Adrenal gland (tissue), 9 donors: ENCODE measurements at regions not wholly inside any gene's neighbourhood (a gene's known extent, or its start where the extent isn't known, plus 50 kb on each side); places are given as distances from the start of the nearest gene placed in this dataset.
"Not testable (repeated sequence)": the region's sequence is repeated elsewhere in the genome, so short reads cannot be mapped to it uniquely, and the experiment has no call there.

Source experiments
- DNase-seq, 7 donors: peaks; one replicate each; pipeline ENCODE4 v3.0.0-alpha.2; 2019 to 2020
- H3K27ac ChIP-seq, 5 donors: fragments of 200-600 bp; sonication (generic) in 4 of 5; 1 replicate in 3 of 5; 2 replicates in 2 of 5; pipeline versions ENCODE4 v1.5.1 to v1.8.0; 2016 to 2020; ENCODE audit warnings: mild to moderate bottlenecking in 1 of 5
- H3K27me3 ChIP-seq: fragments of 200-600 bp; 2 replicates; pipeline ENCODE4 v1.8.0; 2021
- H3K36me3 ChIP-seq, 2 donors: fragments of 200-600 bp; replicated peaks in 1 of 2; 1 replicate in 1 of 2; 2 replicates in 1 of 2; pipeline versions ENCODE4 v1.5.1 to v1.8.0; 2018 to 2022
- H3K4me1 ChIP-seq, 2 donors: fragments of 200-600 bp; replicated peaks in 1 of 2; 1 replicate in 1 of 2; 2 replicates in 1 of 2; pipeline versions ENCODE4 v1.5.1 to v1.8.0; 2018 to 2021
- H3K4me3 ChIP-seq, 4 donors: fragments of 200-600 bp; sonication (generic) in 3 of 4; one replicate each; pipeline ENCODE4 v1.5.1; 2016 to 2018
- H3K9me3 ChIP-seq, 3 donors: fragments of 200-600 bp; sonication (generic) in 1 of 3; replicated peaks in 1 of 3; 1 replicate in 2 of 3; 2 replicates in 1 of 3; pipeline versions ENCODE4 v1.5.1 to v1.8.0; 2016 to 2021
- CTCF ChIP-seq, 6 experiments: fragments of 450-650 bp in 4 of 6; fragments of 200-600 bp in 2 of 6; sonication (generic) in 1 of 6; IDR thresholded peaks; 1 replicate in 5 of 6; 2 replicates in 1 of 6; pipeline versions ENCODE4 v1.5.1 to v1.8.0; 2016 to 2021; ENCODE audit warnings: antibody characterized with exemption in 6 of 6, mild to moderate bottlenecking in 2 of 6, moderate library complexity in 1 of 6
- POLR2A ChIP-seq, 2 donors: fragments of 450-650 bp; IDR thresholded peaks; one replicate each; pipeline ENCODE4 v1.6.1; 2017; ENCODE audit warnings: antibody characterized with exemption in 2 of 2, mild to moderate bottlenecking in 2 of 2, moderate library complexity in 1 of 2
- WGBS, 4 donors: extraction: QIAGEN DNeasy Blood & Tissue Kit in 2 of 4; methylation state at CpG; one replicate each; pipeline versions ENCODE4 v1.1.5 to v1.1.7; 2013 to 2017; 5-methylcytosine and 5-hydroxymethylcytosine counted together
- intact Hi-C, 2 donors: fragments of 100-400 bp; cut with DNase I; formaldehyde crosslinking; loops; one replicate each; pipeline versions ENCODE4 v1.14.1 to v1.15.0; 2022 to 2023
- donor health status: healthy with polysubstance abuse.
- donor health status: Bipolar disorder and iron deficiency.
- donor health status: DM: yes; HTN: yes; CAD: no.
- donor health status: DM: no; HTN: no; CAD: no.
- donor health status: DM: no; HTN: no; CAD: no.

- H3K4me3 ChIP-seq, H3K27ac ChIP-seq, intact Hi-C loops, H3K27me3 ChIP-seq, DNase-seq, H3K4me1 ChIP-seq, H3K36me3 ChIP-seq, H3K9me3 ChIP-seq: not testable (repeated sequence)
- WGBS, 4 donors, result 91 to 100% (median 97%) methylated on average over 7 to 28 of the region's 28 CpGs
Observed at GRCh38 chr2:132220589-132220988, 58.8 kb upstream of the ANKRD30BL start.

DNA sequence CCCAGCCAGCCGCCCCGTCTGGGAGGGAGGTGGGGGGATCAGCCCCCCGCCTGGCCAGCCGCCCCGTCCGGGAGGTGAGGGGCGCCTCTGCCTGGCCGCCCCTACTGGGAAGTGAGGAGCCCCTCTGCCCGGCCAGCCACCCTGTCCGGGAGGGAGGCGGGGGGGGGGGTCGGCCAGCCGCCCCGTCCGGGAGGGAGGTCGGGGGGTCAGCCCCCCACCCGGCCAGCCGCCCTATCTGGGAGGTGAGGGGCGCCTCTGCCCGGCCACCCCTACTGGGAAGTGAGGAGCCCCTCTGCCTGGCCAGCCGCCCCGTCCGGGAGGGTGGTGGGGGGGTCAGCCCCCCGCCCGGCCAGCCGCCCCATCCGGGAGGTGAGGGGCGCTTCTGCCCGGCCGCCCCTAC is 60.1 kb upstream of the ANKRD30BL start:
- H3K36me3 ChIP-seq, H3K27ac ChIP-seq, DNase-seq, H3K4me1 ChIP-seq, intact Hi-C loops, H3K4me3 ChIP-seq, H3K27me3 ChIP-seq, H3K9me3 ChIP-seq: not testable (repeated sequence)
- 96 to 98% (median 97%) methylated on average over 6 to 19 of the region's 30 CpGs; no CpG with 5 or more reads in 1 of the 4 donors for WGBS, 4 donors

- TF ChIP-seq POLR2A (IDR thresholded peaks at IDR 0.05) (no peak), CTCF (IDR thresholded peaks at IDR 0.05) (no peak)
- Histone ChIP-seq H3K9me3 (peaks cover 0 to 5% (median 0%) of the 10 kb centered on the region in 3 donors), H3K27me3 (peaks cover 12% of the 10 kb centered on the region), H3K4me3 (no peak overlapping the region), H3K4me1 (no peaks in the 10 kb centered on the region), H3K36me3 (no peaks in the 10 kb centered on the region), H3K27ac (no peak overlapping the region)
- no peak for DNase-seq
- 93 to 96% (median 94%) methylated on average over 12 to 38 of the region's 38 CpGs for WGBS, 4 donors
- intact Hi-C loops, result no loop called here
Observed at GRCh38 chr2:132252191-132252893, 90.6 kb upstream of the ANKRD30BL start.

- TF ChIP-seq POLR2A (IDR thresholded peaks at IDR 0.05) (no peak), CTCF (IDR thresholded peaks at IDR 0.05) (no peak)
- H3K27ac ChIP-seq, result no peak overlapping the region
- H3K4me3 ChIP-seq, result no peak overlapping the region
- intact Hi-C loops, result no loop called here
- H3K4me1 ChIP-seq, result no peaks in the 10 kb centered on the region
- H3K27me3 ChIP-seq, result peaks cover 18% of the 10 kb centered on the region
- 93 to 97% (median 96%) methylated on average over 3 to 17 of the region's 17 CpGs for WGBS, 4 donors
- H3K36me3 ChIP-seq, result no peaks in the 10 kb centered on the region
- no peak for DNase-seq
- H3K9me3 ChIP-seq, result peaks cover 0 to 5% (median 0%) of the 10 kb centered on the region in 3 donors
Observed at GRCh38 chr2:132252894-132253264, 91.1 kb upstream of the ANKRD30BL start.

GRCh38 chr2:132253496-132254305 is 91.9 kb upstream of the ANKRD30BL start:
- no peaks in the 10 kb centered on the region for H3K4me1 ChIP-seq

DNA sequence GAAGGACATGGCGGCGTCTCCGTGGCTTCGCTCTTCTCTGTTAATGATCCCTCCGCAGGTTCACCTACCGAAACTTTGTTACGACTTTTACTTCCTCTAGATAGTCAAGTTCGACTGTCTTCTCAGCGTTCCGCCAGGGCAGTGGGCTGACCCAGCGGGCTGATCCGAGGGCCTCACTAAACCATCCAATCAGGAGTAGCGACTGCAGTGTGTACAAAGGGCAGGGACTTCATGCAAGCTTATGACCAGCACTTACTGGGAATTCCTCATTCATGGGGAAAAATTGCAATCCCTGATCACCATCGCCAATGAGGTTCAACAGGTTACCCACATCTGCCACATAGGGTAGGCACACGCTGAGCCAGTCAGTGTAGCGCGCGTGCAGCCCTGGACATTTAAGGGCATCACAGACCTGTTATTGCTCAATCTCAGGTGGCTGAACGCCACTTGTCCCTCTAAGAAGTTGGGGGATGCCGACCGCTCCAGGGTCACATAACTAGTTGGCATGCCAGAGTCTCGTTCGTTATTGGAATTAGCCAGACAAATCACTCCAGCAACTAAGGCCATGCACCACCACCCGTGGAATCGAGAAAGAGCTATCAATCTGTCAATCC is 92.7 kb upstream of the ANKRD30BL start:
- H3K4me1 ChIP-seq, intact Hi-C loops, H3K4me3 ChIP-seq, H3K27ac ChIP-seq, H3K36me3 ChIP-seq, H3K9me3 ChIP-seq: not testable (repeated sequence)
- H3K27me3 ChIP-seq, result peaks cover 20% of the 10 kb centered on the region
- WGBS, 4 donors, result 88 to 94% (median 91%) methylated on average over 24 to 25 of the region's 25 CpGs
- peak in 1 of 7 donors; percentile 42 for DNase-seq

More at GRCh38 chr2:132253496-132254305, 91.9 kb upstream of the ANKRD30BL start:
- intact Hi-C loops, result no loop called here
- peak in 1 of 7 donors; percentile 35 for DNase-seq
- TF ChIP-seq POLR2A (IDR thresholded peaks at IDR 0.05) (no peak), CTCF (IDR thresholded peaks at IDR 0.05) (no peak)
- 91 to 96% (median 95%) methylated on average over 30 to 50 of the region's 50 CpGs for WGBS, 4 donors
- peaks cover 0 to 5% (median 0%) of the 10 kb centered on the region in 3 donors for H3K9me3 ChIP-seq
- peaks cover 20% of the 10 kb centered on the region for H3K27me3 ChIP-seq
- H3K4me3 ChIP-seq, result no peak overlapping the region
- H3K36me3 ChIP-seq, result no peaks in the 10 kb centered on the region
- H3K27ac ChIP-seq, result no peak overlapping the region
